ENCODE measurements at regions not wholly inside any gene's neighbourhood (a gene's known extent, or its start where the extent isn't known, plus 50 kb on each side); places are given as distances from the start of the nearest gene placed in this dataset.

DNA sequence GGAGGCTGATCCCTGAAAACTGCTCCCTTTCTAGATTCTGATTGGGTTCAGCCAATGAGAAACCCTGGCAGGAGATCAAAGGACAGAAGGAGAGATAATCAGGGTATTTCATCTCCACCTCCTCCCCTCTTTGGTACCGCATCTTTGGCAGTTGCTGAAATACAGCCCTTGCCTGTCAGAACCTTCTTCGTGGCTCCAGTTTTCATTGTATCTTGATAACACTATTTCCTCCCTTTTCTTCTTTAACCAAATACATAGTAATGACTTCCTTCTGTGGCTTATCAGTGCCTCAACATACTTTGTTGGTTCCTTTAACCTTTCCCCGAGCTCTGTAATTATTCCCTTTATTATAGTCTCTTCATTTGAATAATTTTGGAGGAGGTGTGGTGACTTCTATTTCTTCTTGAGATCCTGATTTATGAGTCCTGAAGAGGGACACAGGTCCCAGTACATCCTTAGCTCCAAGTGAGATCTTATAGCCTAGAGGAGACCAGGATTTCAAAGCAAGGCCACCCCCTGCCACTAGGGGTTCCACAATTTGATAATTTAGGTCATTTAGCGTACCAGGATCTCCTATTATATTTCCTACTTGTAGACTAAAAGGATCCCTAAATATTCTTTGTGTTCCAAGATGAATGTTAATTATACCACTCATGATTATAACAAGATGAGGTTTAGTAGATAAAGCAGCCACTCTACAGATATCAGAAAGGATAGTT is 98.0 kb downstream of the EDNRB start:
- TF ChIP-seq, protein P1, sequence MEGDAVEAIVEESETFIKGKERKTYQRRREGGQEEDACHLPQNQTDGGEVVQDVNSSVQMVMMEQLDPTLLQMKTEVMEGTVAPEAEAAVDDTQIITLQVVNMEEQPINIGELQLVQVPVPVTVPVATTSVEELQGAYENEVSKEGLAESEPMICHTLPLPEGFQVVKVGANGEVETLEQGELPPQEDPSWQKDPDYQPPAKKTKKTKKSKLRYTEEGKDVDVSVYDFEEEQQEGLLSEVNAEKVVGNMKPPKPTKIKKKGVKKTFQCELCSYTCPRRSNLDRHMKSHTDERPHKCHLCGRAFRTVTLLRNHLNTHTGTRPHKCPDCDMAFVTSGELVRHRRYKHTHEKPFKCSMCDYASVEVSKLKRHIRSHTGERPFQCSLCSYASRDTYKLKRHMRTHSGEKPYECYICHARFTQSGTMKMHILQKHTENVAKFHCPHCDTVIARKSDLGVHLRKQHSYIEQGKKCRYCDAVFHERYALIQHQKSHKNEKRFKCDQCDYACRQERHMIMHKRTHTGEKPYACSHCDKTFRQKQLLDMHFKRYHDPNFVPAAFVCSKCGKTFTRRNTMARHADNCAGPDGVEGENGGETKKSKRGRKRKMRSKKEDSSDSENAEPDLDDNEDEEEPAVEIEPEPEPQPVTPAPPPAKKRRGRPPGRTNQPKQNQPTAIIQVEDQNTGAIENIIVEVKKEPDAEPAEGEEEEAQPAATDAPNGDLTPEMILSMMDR (IDR thresholded peaks at IDR 0.05), result no peak; the same call in 1 of the 2 replicates
- TF ChIP-seq ZNF232 (CRISPR knock-in tag; IDR thresholded peaks at IDR 0.05), result no peak

Measured in WTC11 (cell line).